PC-3 (cell line): ENCODE measurements at regions not wholly inside any gene's neighbourhood (a gene's known extent, or its start where the extent isn't known, plus 50 kb on each side); places are given as distances from the start of the nearest gene placed in this dataset.
A peak's percentile ranks its signal among the peaks of the same experiment; 100 is the strongest.

ENCODE experiments used
- ATAC-seq: fragments of 200-7000 bp; cut with Tn5 transposase; 2 replicates; pipeline ENCODE4 v1.9.1; 2020; ENCODE audit warnings: mild to moderate bottlenecking, moderate library complexity
- BruUV-seq: library from RNA; stranded (reverse); fragments of 400-500 nt; replicated peaks from 2 replicates; lab custom pipeline; 2021; lab: Mats Ljungman, UMichigan
- CTCF ChIA-PET: fragments of 300-600 bp; sonication (Branson Sonifier 250); formaldehyde crosslinking; loops from one replicate; lab custom pipeline; 2022; ENCODE audit warnings: antibody characterized with exemption; lab: Charles Lee
- POLR2A ChIA-PET: fragments of 300-600 bp; sonication (Branson Sonifier 250); formaldehyde crosslinking; loops from one replicate; lab custom pipeline; 2022; ENCODE audit warnings: antibody characterized with exemption; ENCODE audit not compliant: unreplicated experiment; lab: Charles Lee
- DNase-seq: peaks from one replicate; pipeline ENCODE4 v3.0.0-alpha.2; 2015
- H2AFZ ChIP-seq: fragments of 300-600 bp; sonication (generic); 2 replicates; pipeline ENCODE4 v1.6.0; 2016; ENCODE audit warnings: antibody characterized with exemption, low read length
- H3F3A ChIP-seq: fragments of 300-600 bp; sonication (generic); one replicate; pipeline ENCODE4 v1.6.0; 2017; ENCODE audit warnings: antibody characterized with exemption, low read length, control low read depth, mild to moderate bottlenecking; ENCODE audit not compliant: unreplicated experiment
- H3K27ac ChIP-seq: fragments of 300-600 bp; sonication (generic); 2 replicates; pipeline ENCODE4 v1.5.1; 2016; ENCODE audit warnings: mild to moderate bottlenecking, low read length
- H3K27me3 ChIP-seq: fragments of 300-600 bp; sonication (generic); 2 replicates; pipeline ENCODE4 v1.6.1; 2016; ENCODE audit warnings: low read length, mixed read lengths
- H3K36me3 ChIP-seq: fragments of 300-600 bp; sonication (generic); 2 replicates; pipeline ENCODE4 v1.6.1; 2016; ENCODE audit warnings: low read depth, mixed run types, low read length, mixed read lengths
- H3K4me1 ChIP-seq: fragments of 300-600 bp; sonication (generic); 2 replicates; pipeline ENCODE4 v1.5.1; 2016; ENCODE audit warnings: low read length; ENCODE audit not compliant: insufficient read depth
- H3K4me2 ChIP-seq: fragments of 300-600 bp; sonication (generic); 2 replicates; pipeline ENCODE4 v1.6.0; 2016; ENCODE audit warnings: low read length
- H3K4me3 ChIP-seq: fragments of 300-600 bp; sonication (generic); 2 replicates; pipeline ENCODE4 v1.5.1; 2016; ENCODE audit warnings: mild to moderate bottlenecking, low read length, mixed read lengths
- H3K79me2 ChIP-seq: fragments of 300-600 bp; sonication (generic); 2 replicates; pipeline ENCODE4 v1.6.1; 2017; ENCODE audit warnings: low read length, mixed read lengths
- H3K9ac ChIP-seq: fragments of 300-600 bp; sonication (generic); 2 replicates; pipeline ENCODE4 v1.6.0; 2016; ENCODE audit warnings: mild to moderate bottlenecking, low read length
- H3K9me2 ChIP-seq: fragments of 300-600 bp; sonication (generic); replicated peaks from 2 replicates; pipeline ENCODE4 v1.6.1; 2016; ENCODE audit warnings: mixed run types, low read length, mixed read lengths
- H3K9me3 ChIP-seq: fragments of 300-600 bp; sonication (generic); 2 replicates; pipeline ENCODE4 v1.6.1; 2016; ENCODE audit warnings: low read length, mixed read lengths
- H4K20me1 ChIP-seq: fragments of 300-600 bp; sonication (generic); 2 replicates; pipeline ENCODE4 v1.6.1; 2016; ENCODE audit warnings: low read length, mixed read lengths
- EZH2 ChIP-seq: fragments of 300-600 bp; sonication (generic); IDR thresholded peaks from one replicate; pipeline ENCODE4 v1.6.1; 2017; ENCODE audit warnings: antibody characterized with exemption, mild to moderate bottlenecking, low read length; ENCODE audit not compliant: unreplicated experiment
- EZH2phosphoT487 ChIP-seq: fragments of 300-600 bp; sonication (generic); IDR thresholded peaks from 2 replicates; pipeline ENCODE4 v1.6.1; 2018; ENCODE audit warnings: mild to moderate bottlenecking, antibody characterized with exemption, low read length, borderline replicate concordance
- intact Hi-C: fragments of 100-400 bp; cut with micrococcal nuclease; formaldehyde crosslinking; loops from 2 replicates; pipeline ENCODE4 v1.9.0; 2023
- TF ChIP-seq, protein P1 (sequence below): fragments of 300-600 bp; sonication (generic); conservative IDR thresholded peaks from 2 replicates; pipeline ENCODE4 v1.5.1; 2017; ENCODE audit warnings: antibody characterized with exemption, low read depth, mild to moderate bottlenecking, low read length

- ChIA-PET POLR2A (no interaction called here), CTCF (no interaction called here)
- no peak overlapping the region for H3K4me2 ChIP-seq
Measured at GRCh38 chr14:64646103-64646502, 58.1 kb upstream of the PLEKHG3 start.

GRCh38 chr14:64649383-64649998 is 54.7 kb upstream of the PLEKHG3 start:
- Histone ChIP-seq H3F3A (peaks cover under 1% of the 10 kb centered on the region), H3K79me2 (no peaks in the 10 kb centered on the region), H3K9me2 (no peaks in the 10 kb centered on the region), H4K20me1 (no peaks in the 10 kb centered on the region), H3K4me3 (no peak overlapping the region), H3K36me3 (no peaks in the 10 kb centered on the region), H3K4me2 (no peak overlapping the region), H3K9ac (no peak overlapping the region), H2AFZ (no peak overlapping the region), H3K4me1 (peaks cover 9% of the 10 kb centered on the region), H3K27me3 (no peaks in the 10 kb centered on the region), H3K27ac (no peak overlapping the region), H3K9me3 (no peaks in the 10 kb centered on the region)
- TF ChIP-seq EZH2phosphoT487: no peak
- TF ChIP-seq, protein P1, sequence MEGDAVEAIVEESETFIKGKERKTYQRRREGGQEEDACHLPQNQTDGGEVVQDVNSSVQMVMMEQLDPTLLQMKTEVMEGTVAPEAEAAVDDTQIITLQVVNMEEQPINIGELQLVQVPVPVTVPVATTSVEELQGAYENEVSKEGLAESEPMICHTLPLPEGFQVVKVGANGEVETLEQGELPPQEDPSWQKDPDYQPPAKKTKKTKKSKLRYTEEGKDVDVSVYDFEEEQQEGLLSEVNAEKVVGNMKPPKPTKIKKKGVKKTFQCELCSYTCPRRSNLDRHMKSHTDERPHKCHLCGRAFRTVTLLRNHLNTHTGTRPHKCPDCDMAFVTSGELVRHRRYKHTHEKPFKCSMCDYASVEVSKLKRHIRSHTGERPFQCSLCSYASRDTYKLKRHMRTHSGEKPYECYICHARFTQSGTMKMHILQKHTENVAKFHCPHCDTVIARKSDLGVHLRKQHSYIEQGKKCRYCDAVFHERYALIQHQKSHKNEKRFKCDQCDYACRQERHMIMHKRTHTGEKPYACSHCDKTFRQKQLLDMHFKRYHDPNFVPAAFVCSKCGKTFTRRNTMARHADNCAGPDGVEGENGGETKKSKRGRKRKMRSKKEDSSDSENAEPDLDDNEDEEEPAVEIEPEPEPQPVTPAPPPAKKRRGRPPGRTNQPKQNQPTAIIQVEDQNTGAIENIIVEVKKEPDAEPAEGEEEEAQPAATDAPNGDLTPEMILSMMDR: no peak
- no peak for TF ChIP-seq EZH2
- ChIA-PET POLR2A (no interaction called here), CTCF (no interaction called here)
- DNase-seq (no peak), ATAC-seq (no peak)
- intact Hi-C loops: no loop called here
- BruUV-seq: no TSS peak

More at GRCh38 chr14:64646103-64646502, 58.1 kb upstream of the PLEKHG3 start:
- H3K4me3 ChIP-seq: no peak overlapping the region
- ATAC-seq: no peak
- no peaks in the 10 kb centered on the region for H4K20me1 ChIP-seq
- H3K36me3 ChIP-seq: no peaks in the 10 kb centered on the region
- H3K27me3 ChIP-seq: no peaks in the 10 kb centered on the region
- intact Hi-C loops: no loop called here
- no peaks in the 10 kb centered on the region for H3K79me2 ChIP-seq
- DNase-seq: no peak
- BruUV-seq: no TSS peak
- TF ChIP-seq EZH2phosphoT487: no peak
- TF ChIP-seq, protein P1: no peak
- no peak for TF ChIP-seq EZH2
- H3K9me2 ChIP-seq: no peaks in the 10 kb centered on the region
- H3K9ac ChIP-seq: no peak overlapping the region
- no peak overlapping the region for H3K27ac ChIP-seq
- H3K4me1 ChIP-seq: no peaks in the 10 kb centered on the region
- H2AFZ ChIP-seq: no peak overlapping the region
- no peaks in the 10 kb centered on the region for H3F3A ChIP-seq
- no peaks in the 10 kb centered on the region for H3K9me3 ChIP-seq

- CTCF ChIA-PET: interaction anchor here (0.7 to 1.6 kb wide), 7 partner anchors 17 to 280 kb away, joined by 3 to 8 read pairs (median 4); partner anchors contain the start of gene HSPA2
- H3K27ac ChIP-seq: peak overlapping the region; percentile 68
Measured at GRCh38 chr14:64653900-64654245, 50.4 kb upstream of the PLEKHG3 start.

More at GRCh38 chr14:64653900-64654245, 50.4 kb upstream of the PLEKHG3 start:
- BruUV-seq: no TSS peak
- Histone ChIP-seq H3K79me2 (no peaks in the 10 kb centered on the region), H3K4me2 (peak overlapping the region; percentile 44), H4K20me1 (no peaks in the 10 kb centered on the region), H3K9me3 (no peaks in the 10 kb centered on the region), H3K9me2 (no peaks in the 10 kb centered on the region), H3K36me3 (no peaks in the 10 kb centered on the region), H3K27me3 (no peaks in the 10 kb centered on the region), H3K9ac (no peak overlapping the region), H3K4me3 (no peak overlapping the region), H3K4me1 (peaks cover 17% of the 10 kb centered on the region), H2AFZ (no peak overlapping the region), H3F3A (peaks cover 5% of the 10 kb centered on the region)
- intact Hi-C loops: loop anchor here (1.0 kb wide), 1 partner anchor 114 kb away; the partner anchor contains the start of gene HSPA2
- POLR2A ChIA-PET: interaction anchor here (0.5 to 1.0 kb wide), 4 partner anchors 28 to 604 kb away, joined by 5 to 53 read pairs (median 9); no protein-coding TSS in a partner anchor
- DNase-seq: no peak
- ATAC-seq: no peak
- TF ChIP-seq EZH2phosphoT487 (no peak), EZH2 (no peak)
- TF ChIP-seq, protein P1: no peak
